ENCODE measurements at regions not wholly inside any gene's neighbourhood (a gene's known extent, or its start where the extent isn't known, plus 50 kb on each side); places are given as distances from the start of the nearest gene placed in this dataset.

- no peak overlapping the region for H3K4me2 ChIP-seq (ENCODE audit: low read depth, low read length, poor library complexity, severe bottlenecking)
- H3F3A ChIP-seq (ENCODE audit: insufficient read depth), result no peaks in the 10 kb centered on the region
- H3K27me3 ChIP-seq (ENCODE audit: low read length), result no peaks in the 10 kb centered on the region
- no peak overlapping the region for H3K4me3 ChIP-seq (ENCODE audit: insufficient read depth, low read length, poor library complexity, severe bottlenecking)
- H3K79me2 ChIP-seq (ENCODE audit: insufficient read depth, low read length), result no peaks in the 10 kb centered on the region
- no peaks in the 10 kb centered on the region for H3K36me3 ChIP-seq (ENCODE audit: low read length)
- H3K27ac ChIP-seq (ENCODE audit: low read depth, low read length), result no peak overlapping the region
- no peaks in the 10 kb centered on the region for H3K9me2 ChIP-seq (replicated peaks; ENCODE audit: insufficient read depth, low read length)
- no peaks in the 10 kb centered on the region for H3K9me3 ChIP-seq (ENCODE audit: insufficient read depth, low read length)
- no peak overlapping the region for H2AFZ ChIP-seq (ENCODE audit: low read depth, low read length, severe bottlenecking)
- no peak for TF ChIP-seq EZH2phosphoT487 (conservative IDR thresholded peaks at IDR 0.05; ENCODE audit: low read length)
- H4K20me1 ChIP-seq (ENCODE audit: low read depth, low read length), result no peaks in the 10 kb centered on the region
- no peak overlapping the region for H3K9ac ChIP-seq (ENCODE audit: low read length)
These were observed 171.8 kb upstream of the MAD2L1 start for GRCh38 chr4:120238277-120238973.

DNA sequence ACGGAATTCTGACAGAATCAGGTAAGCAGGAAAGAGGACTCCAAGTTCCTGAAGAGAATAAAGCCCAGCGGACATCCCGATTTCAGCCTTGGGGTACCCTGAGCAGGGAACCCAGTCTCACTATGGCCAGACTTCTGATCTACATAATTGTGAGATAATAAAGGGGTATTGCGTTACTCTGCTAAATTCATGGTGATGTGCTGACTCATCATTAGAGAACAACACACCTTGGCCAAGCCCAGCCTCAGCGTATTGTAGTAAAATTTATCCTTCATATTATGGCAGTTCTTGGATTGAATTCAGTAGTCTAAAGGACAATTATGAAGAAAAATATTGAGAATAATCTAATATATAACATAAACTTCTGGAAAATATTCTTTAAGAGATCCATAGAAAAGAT lies 170.2 kb upstream of the MAD2L1 start:
- H2AFZ ChIP-seq (ENCODE audit: low read depth, low read length, severe bottlenecking), result no peak overlapping the region
- H3K4me3 ChIP-seq (ENCODE audit: insufficient read depth, low read length, poor library complexity, severe bottlenecking), result no peak overlapping the region
- no peak overlapping the region for H3K9ac ChIP-seq (ENCODE audit: low read length)
- H3K9me2 ChIP-seq (replicated peaks; ENCODE audit: insufficient read depth, low read length), result no peaks in the 10 kb centered on the region
- no peaks in the 10 kb centered on the region for H3K79me2 ChIP-seq (ENCODE audit: insufficient read depth, low read length)
- no peaks in the 10 kb centered on the region for H3K36me3 ChIP-seq (ENCODE audit: low read length)
- no peaks in the 10 kb centered on the region for H3K9me3 ChIP-seq (ENCODE audit: insufficient read depth, low read length)
- TF ChIP-seq EZH2phosphoT487 (conservative IDR thresholded peaks at IDR 0.05; ENCODE audit: low read length) (no peak), CTCF (IDR thresholded peaks at IDR 0.05; ENCODE audit: insufficient read depth, low read length, poor library complexity, severe bottlenecking) (no peak)
- H3K27me3 ChIP-seq (ENCODE audit: low read length), result no peaks in the 10 kb centered on the region
- H3F3A ChIP-seq (ENCODE audit: insufficient read depth), result no peaks in the 10 kb centered on the region
- no peaks in the 10 kb centered on the region for H4K20me1 ChIP-seq (ENCODE audit: low read depth, low read length)
- no peak overlapping the region for H3K27ac ChIP-seq (ENCODE audit: low read depth, low read length)
- no peak overlapping the region for H3K4me2 ChIP-seq (ENCODE audit: low read depth, low read length, poor library complexity, severe bottlenecking)

DNA sequence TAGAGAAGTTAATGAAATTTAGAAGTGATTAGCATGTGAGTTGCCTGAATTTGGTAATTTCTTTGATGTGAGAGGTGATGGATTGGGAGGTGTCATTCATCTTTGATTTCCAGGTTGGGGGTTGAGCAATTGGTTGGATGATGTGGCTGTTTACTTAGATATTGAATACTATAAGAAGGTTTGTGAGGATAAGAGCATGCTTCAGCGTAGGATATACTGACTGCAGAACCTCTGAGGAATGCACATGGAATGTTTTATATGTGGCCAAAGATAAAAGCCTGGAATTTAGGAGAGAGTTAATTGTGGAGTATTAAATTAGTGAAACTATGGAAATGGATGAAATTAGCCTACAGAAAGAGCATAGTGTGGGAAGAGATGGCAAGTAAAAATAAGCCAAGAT lies 165.4 kb upstream of the MAD2L1 start:
- Histone ChIP-seq H2AFZ (ENCODE audit: low read depth, low read length, severe bottlenecking) (no peak overlapping the region), H3K9me3 (ENCODE audit: insufficient read depth, low read length) (no peaks in the 10 kb centered on the region), H3K9ac (ENCODE audit: low read length) (no peak overlapping the region), H4K20me1 (ENCODE audit: low read depth, low read length) (no peaks in the 10 kb centered on the region), H3K36me3 (ENCODE audit: low read length) (no peaks in the 10 kb centered on the region), H3K27me3 (ENCODE audit: low read length) (no peaks in the 10 kb centered on the region), H3K4me2 (ENCODE audit: low read depth, low read length, poor library complexity, severe bottlenecking) (no peak overlapping the region), H3K79me2 (ENCODE audit: insufficient read depth, low read length) (no peaks in the 10 kb centered on the region), H3F3A (ENCODE audit: insufficient read depth) (no peaks in the 10 kb centered on the region), H3K27ac (ENCODE audit: low read depth, low read length) (no peak overlapping the region), H3K9me2 (replicated peaks; ENCODE audit: insufficient read depth, low read length) (no peaks in the 10 kb centered on the region), H3K4me3 (ENCODE audit: insufficient read depth, low read length, poor library complexity, severe bottlenecking) (no peak overlapping the region)
- TF ChIP-seq EZH2phosphoT487 (conservative IDR thresholded peaks at IDR 0.05; ENCODE audit: low read length), result no peak
- no peak for TF ChIP-seq CTCF (IDR thresholded peaks at IDR 0.05; ENCODE audit: insufficient read depth, low read length, poor library complexity, severe bottlenecking)

DNA sequence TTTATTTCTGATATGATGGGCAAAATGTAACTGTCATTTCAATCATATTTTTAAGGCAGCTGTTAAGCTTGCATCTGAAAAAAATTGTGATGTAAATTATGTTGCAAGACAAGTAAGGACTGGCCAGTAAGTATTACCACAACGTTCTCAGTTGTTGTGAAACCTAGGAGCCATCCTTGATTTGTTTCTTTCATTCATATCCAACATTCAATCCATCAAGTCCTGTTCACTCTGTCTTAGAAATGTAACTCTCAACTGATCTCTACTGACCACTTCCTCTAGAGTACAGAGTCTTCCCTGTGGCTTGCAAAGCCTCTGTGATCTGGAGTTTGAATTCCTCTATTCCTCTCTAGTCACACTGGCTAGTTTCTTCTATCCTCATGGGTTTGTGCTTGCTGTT lies 161.4 kb upstream of the MAD2L1 start:
- no peaks in the 10 kb centered on the region for H3K36me3 ChIP-seq (ENCODE audit: low read length)
- H3K27ac ChIP-seq (ENCODE audit: low read depth, low read length), result no peak overlapping the region
- H4K20me1 ChIP-seq (ENCODE audit: low read depth, low read length), result no peaks in the 10 kb centered on the region
- no peaks in the 10 kb centered on the region for H3F3A ChIP-seq (ENCODE audit: insufficient read depth)
- no peak overlapping the region for H2AFZ ChIP-seq (ENCODE audit: low read depth, low read length, severe bottlenecking)
- H3K9ac ChIP-seq (ENCODE audit: low read length), result no peak overlapping the region
- no peak overlapping the region for H3K4me3 ChIP-seq (ENCODE audit: insufficient read depth, low read length, poor library complexity, severe bottlenecking)
- H3K27me3 ChIP-seq (ENCODE audit: low read length), result no peaks in the 10 kb centered on the region
- H3K9me2 ChIP-seq (replicated peaks; ENCODE audit: insufficient read depth, low read length), result no peaks in the 10 kb centered on the region
- H3K4me2 ChIP-seq (ENCODE audit: low read depth, low read length, poor library complexity, severe bottlenecking), result no peak overlapping the region
- H3K9me3 ChIP-seq (ENCODE audit: insufficient read depth, low read length), result no peaks in the 10 kb centered on the region
- TF ChIP-seq CTCF (IDR thresholded peaks at IDR 0.05; ENCODE audit: insufficient read depth, low read length, poor library complexity, severe bottlenecking) (no peak), EZH2phosphoT487 (conservative IDR thresholded peaks at IDR 0.05; ENCODE audit: low read length) (no peak)
- H3K79me2 ChIP-seq (ENCODE audit: insufficient read depth, low read length), result no peaks in the 10 kb centered on the region
